RWPE2 (cell line): ENCODE measurements at regions not wholly inside any gene's neighbourhood (a gene's known extent, or its start where the extent isn't known, plus 50 kb on each side); places are given as distances from the start of the nearest gene placed in this dataset.

Experiments used
- ATAC-seq: fragments of 200-7000 bp; cut with Tn5 transposase; 3 replicates; pipeline ENCODE4 v1.9.1; 2021; ENCODE audit warnings: low read depth
- DNase-seq: peaks from one replicate; pipeline ENCODE4 v3.0.0-alpha.2; 2020; ENCODE audit warnings: low spot score
- H3K27ac ChIP-seq: fragments of 450-650 bp; 2 replicates; pipeline ENCODE4 v1.5.1; 2017; ENCODE audit warnings: mild to moderate bottlenecking; ENCODE audit not compliant: poor library complexity, severe bottlenecking
- H3K27me3 ChIP-seq: fragments of 250-450 bp; sonication (Bioruptor Pico); 2 replicates; pipeline ENCODE4 v1.5.1; 2021; ENCODE audit warnings: mild to moderate bottlenecking, moderate library complexity; ENCODE audit not compliant: insufficient read depth, poor library complexity, severe bottlenecking
- H3K36me3 ChIP-seq: fragments of 250-450 bp; sonication (Bioruptor Pico); 2 replicates; pipeline ENCODE4 v1.5.1; 2020; ENCODE audit warnings: low read depth, mild to moderate bottlenecking, moderate library complexity
- H3K4me1 ChIP-seq: fragments of 250-450 bp; sonication (Bioruptor Pico); 2 replicates; pipeline ENCODE4 v1.5.1; 2021; ENCODE audit warnings: mild to moderate bottlenecking, moderate library complexity; ENCODE audit not compliant: insufficient read depth, poor library complexity, severe bottlenecking
- H3K4me3 ChIP-seq: fragments of 250-450 bp; sonication (Bioruptor Pico); 2 replicates; pipeline ENCODE4 v1.5.1; 2021; ENCODE audit warnings: mild to moderate bottlenecking, moderate library complexity; ENCODE audit not compliant: severe bottlenecking
- H3K9me3 ChIP-seq: fragments of 250-450 bp; sonication (Bioruptor Pico); 2 replicates; pipeline ENCODE4 v1.5.1; 2021; ENCODE audit warnings: mild to moderate bottlenecking, moderate library complexity; ENCODE audit not compliant: severe bottlenecking
- CTCF ChIP-seq: fragments of 450-650 bp; IDR thresholded peaks from one replicate; pipeline ENCODE4 v1.5.1; 2017; ENCODE audit warnings: mild to moderate bottlenecking, moderate library complexity; ENCODE audit not compliant: poor library complexity, severe bottlenecking

- no peak for DNase-seq
- no peaks in the 10 kb centered on the region for H3K36me3 ChIP-seq
- H3K4me3 ChIP-seq, result no peak overlapping the region
- no peaks in the 10 kb centered on the region for H3K4me1 ChIP-seq
- H3K9me3 ChIP-seq, result no peaks in the 10 kb centered on the region
- H3K27ac ChIP-seq, result no peak overlapping the region
- no peaks in the 10 kb centered on the region for H3K27me3 ChIP-seq
- TF ChIP-seq CTCF, result no peak
- no peak for ATAC-seq
Observed at GRCh38 chr18:51383711-51384110, 186.2 kb upstream of the MEX3C start.

- TF ChIP-seq CTCF, result no peak
- H3K4me1 ChIP-seq, result no peaks in the 10 kb centered on the region
- no peak for DNase-seq
- H3K9me3 ChIP-seq, result no peaks in the 10 kb centered on the region
- H3K27ac ChIP-seq, result no peak overlapping the region
- H3K27me3 ChIP-seq, result no peaks in the 10 kb centered on the region
- no peaks in the 10 kb centered on the region for H3K36me3 ChIP-seq
- H3K4me3 ChIP-seq, result no peak overlapping the region
- ATAC-seq, result no peak
Observed at GRCh38 chr18:51385270-51385669, 187.8 kb upstream of the MEX3C start.

- DNase-seq, result no peak
- H3K27ac ChIP-seq, result no peak overlapping the region
- ATAC-seq, result peak; percentile 70
- no peak overlapping the region for H3K4me3 ChIP-seq
- H3K36me3 ChIP-seq, result no peaks in the 10 kb centered on the region
- no peak for TF ChIP-seq CTCF
- H3K9me3 ChIP-seq, result no peaks in the 10 kb centered on the region
- no peaks in the 10 kb centered on the region for H3K4me1 ChIP-seq
- H3K27me3 ChIP-seq, result no peaks in the 10 kb centered on the region
Observed at GRCh38 chr18:51390702-51391101, 193.2 kb upstream of the MEX3C start.

- DNase-seq (no peak), ATAC-seq (no peak)
- H3K27me3 ChIP-seq, result no peaks in the 10 kb centered on the region
- H3K9me3 ChIP-seq, result no peaks in the 10 kb centered on the region
- no peak for TF ChIP-seq CTCF
- H3K4me3 ChIP-seq, result no peak overlapping the region
- H3K36me3 ChIP-seq, result no peaks in the 10 kb centered on the region
- no peak overlapping the region for H3K27ac ChIP-seq
- H3K4me1 ChIP-seq, result no peaks in the 10 kb centered on the region
Observed at GRCh38 chr18:51391215-51391614, 193.7 kb upstream of the MEX3C start.

GRCh38 chr18:51391731-51392130 is 194.2 kb upstream of the MEX3C start:
- DNase-seq (no peak), ATAC-seq (no peak)
- no peaks in the 10 kb centered on the region for H3K4me1 ChIP-seq
- no peaks in the 10 kb centered on the region for H3K27me3 ChIP-seq
- H3K36me3 ChIP-seq, result no peaks in the 10 kb centered on the region
- H3K9me3 ChIP-seq, result no peaks in the 10 kb centered on the region
- no peak overlapping the region for H3K27ac ChIP-seq
- TF ChIP-seq CTCF, result no peak
- no peak overlapping the region for H3K4me3 ChIP-seq
